GM12878 (cell line): ENCODE measurements at regions not wholly inside any gene's neighbourhood (a gene's known extent, or its start where the extent isn't known, plus 50 kb on each side); places are given as distances from the start of the nearest gene placed in this dataset.

Experiments
- BACH1 ChIP-seq: fragments of 450-650 bp; IDR thresholded peaks from 2 replicates; pipeline ENCODE4 v1.6.1; 2017; ENCODE audit warnings: mild to moderate bottlenecking, borderline replicate concordance
- CTCF ChIP-seq, 3 experiments: IDR thresholded peaks in 2 of 3; conservative IDR thresholded peaks in 1 of 3; 2 replicates each; pipeline ENCODE4 v1.5.1; 2011; ENCODE audit warnings: low read depth in 3 of 3, low read length in 3 of 3, mild to moderate bottlenecking in 3 of 3, control low read depth in 2 of 3, moderate library complexity in 2 of 3, inconsistent platforms in 1 of 3, mixed read lengths in 1 of 3; ENCODE audit not compliant: control insufficient read depth in 2 of 3, insufficient read depth in 1 of 3; ENCODE audit errors: extremely low read depth in 1 of 3
- EP300 ChIP-seq, 2 experiments: fragments of 150-350 bp in 1 of 2; IDR thresholded peaks; 2 replicates each; pipeline ENCODE4 v1.6.1; 2011 to 2012; ENCODE audit warnings: low read depth in 2 of 2, low read length in 2 of 2, borderline replicate concordance in 1 of 2, improper control_type of control experiment in 1 of 2, inconsistent platforms in 1 of 2; ENCODE audit not compliant: control insufficient read depth in 1 of 2
- EZH2 ChIP-seq: IDR thresholded peaks from 2 replicates; pipeline ENCODE4 v1.6.1; 2012; ENCODE audit warnings: low read depth, mild to moderate bottlenecking, control low read depth, inconsistent platforms, low read length, borderline replicate concordance; ENCODE audit not compliant: control insufficient read depth
- FOS ChIP-seq: IDR thresholded peaks from 3 replicates; pipeline ENCODE4 v1.6.1; 2011; ENCODE audit warnings: borderline replicate concordance; ENCODE audit not compliant: insufficient read length; ENCODE audit errors: extremely low read depth
- GABPA ChIP-seq: IDR thresholded peaks from 2 replicates; pipeline ENCODE4 v1.6.1; 2014; ENCODE audit warnings: antibody characterized with exemption, low read depth, mild to moderate bottlenecking, inconsistent platforms
- POLR2AphosphoS5 ChIP-seq: IDR thresholded peaks from 2 replicates; pipeline ENCODE4 v1.6.1; 2011; ENCODE audit warnings: mild to moderate bottlenecking, low read length, inconsistent platforms
- RAD21 ChIP-seq: IDR thresholded peaks from 2 replicates; pipeline ENCODE4 v1.6.1; 2011; ENCODE audit warnings: mild to moderate bottlenecking, low read depth, low read length, moderate library complexity; ENCODE audit not compliant: insufficient read depth
- YY1 ChIP-seq: IDR thresholded peaks from 2 replicates; pipeline ENCODE4 v1.6.1; 2011; ENCODE audit warnings: low read depth, mild to moderate bottlenecking, low read length
- ZBTB11 ChIP-seq: fragments of 450-650 bp; formaldehyde crosslinking; IDR thresholded peaks from 2 replicates; pipeline ENCODE4 v1.5.0; 2022; ENCODE audit warnings: mild to moderate bottlenecking, missing genetic modification characterization

DNA sequence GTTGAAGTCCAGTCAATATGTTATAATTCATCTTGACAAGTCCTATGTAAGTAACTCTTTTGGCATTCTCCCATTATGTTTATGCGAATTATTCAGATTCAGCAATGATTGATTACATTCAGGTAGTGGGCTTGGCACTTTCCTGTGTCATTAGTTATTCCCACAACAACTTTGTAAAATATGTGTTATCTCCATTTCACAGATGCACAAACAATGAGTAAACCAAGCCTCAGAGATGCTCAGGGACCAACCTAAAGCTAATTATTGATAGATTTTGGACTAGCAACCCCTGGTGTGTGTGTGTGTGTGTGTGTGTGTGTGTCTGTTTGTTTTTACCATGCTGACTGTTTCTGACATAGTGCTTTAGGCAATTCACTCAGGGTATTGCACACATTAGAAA, 371.1 kb upstream of the C1orf87 start:
- TF ChIP-seq CTCF (IDR thresholded peaks at IDR 0.05 in 2 of 3, conservative IDR thresholded peaks at IDR 0.05 in 1 of 3; ENCODE audit: control insufficient read depth in 2 of 3, extremely low read depth in 1 of 3, insufficient read depth in 1 of 3, low read depth in 3 of 3, low read length in 3 of 3) = no peak
- TF ChIP-seq EP300 (IDR thresholded peaks at IDR 0.05; ENCODE audit: borderline replicate concordance in 1 of 2, control insufficient read depth in 1 of 2, low read depth in 2 of 2, low read length in 2 of 2) = no peak
- TF ChIP-seq RAD21 = no peak
- no peak for TF ChIP-seq BACH1
- TF ChIP-seq GABPA = no peak
- TF ChIP-seq ZBTB11 (CRISPR knock-in tag) = no peak
- TF ChIP-seq EZH2 = no peak
- TF ChIP-seq FOS = no peak
- TF ChIP-seq POLR2AphosphoS5 = no peak
- TF ChIP-seq YY1 = no peak
